ENCODE measurements at regions not wholly inside any gene's neighbourhood (a gene's known extent, or its start where the extent isn't known, plus 50 kb on each side); places are given as distances from the start of the nearest gene placed in this dataset.

- Mint-ChIP-seq H3K4me1 (ENCODE audit: low read depth) (no peaks in the 10 kb centered on the region), H3K9me3 (peaks cover 0 to 6% of the 10 kb centered on the region in 2 donors), H3K27ac (no peak overlapping the region), H3K27me3 (ENCODE audit: low read depth) (no peaks in the 10 kb centered on the region), H3K4me3 (no peak overlapping the region), H3K36me3 (ENCODE audit: insufficient read depth in 2 of 2) (no peaks in the 10 kb centered on the region)
- ATAC-seq (replicated peaks in 1 of 2) (no peak), DNase-seq (no peak)
These were observed 429.2 kb upstream of the IRAK1BP1 start for GRCh38 chr6:78438135-78438534.

GRCh38 chr6:78460711-78461110 lies 406.6 kb upstream of the IRAK1BP1 start:
- H3K36me3 Mint-ChIP-seq (ENCODE audit: insufficient read depth in 2 of 2) = no peaks in the 10 kb centered on the region
- H3K9me3 Mint-ChIP-seq = peaks cover 0 to 8% of the 10 kb centered on the region in 2 donors
- no peaks in the 10 kb centered on the region for H3K27me3 Mint-ChIP-seq (ENCODE audit: low read depth)
- ATAC-seq (replicated peaks in 1 of 2) = no peak
- H3K27ac Mint-ChIP-seq = no peak overlapping the region
- DNase-seq = no peak
- no peaks in the 10 kb centered on the region for H3K4me1 Mint-ChIP-seq (ENCODE audit: low read depth)
- no peak overlapping the region for H3K4me3 Mint-ChIP-seq

GRCh38 chr6:78462728-78463127 lies 404.6 kb upstream of the IRAK1BP1 start:
- Mint-ChIP-seq H3K4me1 (ENCODE audit: low read depth) (no peaks in the 10 kb centered on the region), H3K4me3 (no peak overlapping the region), H3K9me3 (peaks cover 0 to 2% of the 10 kb centered on the region in 2 donors), H3K36me3 (ENCODE audit: insufficient read depth in 2 of 2) (no peaks in the 10 kb centered on the region), H3K27me3 (ENCODE audit: low read depth) (no peaks in the 10 kb centered on the region), H3K27ac (no peak overlapping the region)
- DNase-seq = no peak
- ATAC-seq (replicated peaks in 1 of 2) = no peak

- no peaks in the 10 kb centered on the region for H3K36me3 Mint-ChIP-seq (ENCODE audit: insufficient read depth in 2 of 2)
- peaks cover 0 to 9% of the 10 kb centered on the region in 2 donors for H3K9me3 Mint-ChIP-seq
- H3K27me3 Mint-ChIP-seq (ENCODE audit: low read depth) = no peaks in the 10 kb centered on the region
- DNase-seq (no peak), ATAC-seq (replicated peaks in 1 of 2) (no peak)
- H3K4me3 Mint-ChIP-seq = no peak overlapping the region
- no peaks in the 10 kb centered on the region for H3K4me1 Mint-ChIP-seq (ENCODE audit: low read depth)
- no peak overlapping the region for H3K27ac Mint-ChIP-seq
These were observed 402.2 kb upstream of the IRAK1BP1 start for GRCh38 chr6:78465059-78465634.

GRCh38 chr6:78476561-78476960 lies 390.8 kb upstream of the IRAK1BP1 start:
- Mint-ChIP-seq H3K27ac (no peak overlapping the region), H3K4me3 (no peak overlapping the region), H3K36me3 (ENCODE audit: insufficient read depth in 2 of 2) (no peaks in the 10 kb centered on the region), H3K9me3 (peaks cover 0 to 5% of the 10 kb centered on the region in 2 donors), H3K4me1 (ENCODE audit: low read depth) (no peaks in the 10 kb centered on the region), H3K27me3 (ENCODE audit: low read depth) (no peaks in the 10 kb centered on the region)
- DNase-seq = no peak
- no peak for ATAC-seq (replicated peaks in 1 of 2)

- H3K27ac Mint-ChIP-seq = no peak overlapping the region
- no peaks in the 10 kb centered on the region for H3K27me3 Mint-ChIP-seq (ENCODE audit: low read depth)
- DNase-seq = no peak
- H3K4me3 Mint-ChIP-seq = no peak overlapping the region
- H3K36me3 Mint-ChIP-seq (ENCODE audit: insufficient read depth in 2 of 2) = no peaks in the 10 kb centered on the region
- ATAC-seq (replicated peaks in 1 of 2) = no peak
- H3K4me1 Mint-ChIP-seq (ENCODE audit: low read depth) = no peaks in the 10 kb centered on the region
- H3K9me3 Mint-ChIP-seq = peaks cover 0 to 5% of the 10 kb centered on the region in 2 donors
These were observed 384.4 kb upstream of the IRAK1BP1 start for GRCh38 chr6:78482801-78483552.

GRCh38 chr6:78483553-78484197 lies 383.7 kb upstream of the IRAK1BP1 start:
- H3K27ac Mint-ChIP-seq = no peak overlapping the region
- no peaks in the 10 kb centered on the region for H3K27me3 Mint-ChIP-seq (ENCODE audit: low read depth)
- no peaks in the 10 kb centered on the region for H3K4me1 Mint-ChIP-seq (ENCODE audit: low read depth)

GRCh38 chr6:78484198-78485064 lies 382.9 kb upstream of the IRAK1BP1 start:
- no peak overlapping the region for H3K27ac Mint-ChIP-seq
- no peak overlapping the region for H3K4me3 Mint-ChIP-seq
- no peaks in the 10 kb centered on the region for H3K36me3 Mint-ChIP-seq (ENCODE audit: insufficient read depth in 2 of 2)
- DNase-seq (no peak), ATAC-seq (replicated peaks in 1 of 2) (no peak)
- H3K4me1 Mint-ChIP-seq (ENCODE audit: low read depth) = no peaks in the 10 kb centered on the region
- H3K27me3 Mint-ChIP-seq (ENCODE audit: low read depth) = no peaks in the 10 kb centered on the region
- no peaks in the 10 kb centered on the region for H3K9me3 Mint-ChIP-seq

More at GRCh38 chr6:78483553-78484197, 383.7 kb upstream of the IRAK1BP1 start:
- Mint-ChIP-seq H3K4me3 (no peak overlapping the region), H3K36me3 (ENCODE audit: insufficient read depth in 2 of 2) (no peaks in the 10 kb centered on the region), H3K9me3 (peaks cover 0 to 3% of the 10 kb centered on the region in 2 donors)
- ATAC-seq (replicated peaks in 1 of 2) (no peak), DNase-seq (no peak)

- H3K4me1 Mint-ChIP-seq (ENCODE audit: low read depth) = no peaks in the 10 kb centered on the region
- no peaks in the 10 kb centered on the region for H3K36me3 Mint-ChIP-seq (ENCODE audit: insufficient read depth in 2 of 2)
- no peak overlapping the region for H3K27ac Mint-ChIP-seq
- ATAC-seq (replicated peaks in 1 of 2) (no peak), DNase-seq (no peak)
- H3K27me3 Mint-ChIP-seq (ENCODE audit: low read depth) = no peaks in the 10 kb centered on the region
- H3K9me3 Mint-ChIP-seq = peaks cover 0 to 3% of the 10 kb centered on the region in 2 donors
- H3K4me3 Mint-ChIP-seq = no peak overlapping the region
These were observed 379.9 kb upstream of the IRAK1BP1 start for GRCh38 chr6:78487401-78487800.

- ATAC-seq (replicated peaks in 1 of 2) (no peak), DNase-seq (no peak)
- Mint-ChIP-seq H3K9me3 (peaks cover 0 to 3% of the 10 kb centered on the region in 2 donors), H3K27ac (no peak overlapping the region), H3K27me3 (ENCODE audit: low read depth) (no peaks in the 10 kb centered on the region), H3K36me3 (ENCODE audit: insufficient read depth in 2 of 2) (no peaks in the 10 kb centered on the region), H3K4me3 (no peak overlapping the region), H3K4me1 (ENCODE audit: low read depth) (no peaks in the 10 kb centered on the region)
These were observed 377.5 kb upstream of the IRAK1BP1 start for GRCh38 chr6:78489874-78490273.

GRCh38 chr6:78492351-78493017 lies 374.9 kb upstream of the IRAK1BP1 start:
- no peak for DNase-seq
- Mint-ChIP-seq H3K9me3 (peaks cover 3% of the 10 kb centered on the region in 2 donors), H3K4me1 (ENCODE audit: low read depth) (no peaks in the 10 kb centered on the region), H3K4me3 (no peak overlapping the region), H3K27ac (no peak overlapping the region), H3K27me3 (ENCODE audit: low read depth) (no peaks in the 10 kb centered on the region), H3K36me3 (ENCODE audit: insufficient read depth in 2 of 2) (no peaks in the 10 kb centered on the region)
- no peak for ATAC-seq (replicated peaks in 1 of 2)

- Mint-ChIP-seq H3K4me3 (no peak overlapping the region), H3K27ac (no peak overlapping the region), H3K9me3 (peaks cover 13% of the 10 kb centered on the region in 2 donors), H3K4me1 (ENCODE audit: low read depth) (no peaks in the 10 kb centered on the region), H3K36me3 (ENCODE audit: insufficient read depth in 2 of 2) (peaks cover 0 to 1% of the 10 kb centered on the region in 2 donors), H3K27me3 (ENCODE audit: low read depth) (no peaks in the 10 kb centered on the region)
- ATAC-seq (replicated peaks in 1 of 2) = no peak
- no peak for DNase-seq
These were observed 366.9 kb upstream of the IRAK1BP1 start for GRCh38 chr6:78500299-78501089.

Measured in activated T-cell treated with anti-CD3 and anti-CD28 coated beads, Interleukin-2, amount 50 U/mL, for 72 hours (primary cell).